ENCODE measurements at regions not wholly inside any gene's neighbourhood (a gene's known extent, or its start where the extent isn't known, plus 50 kb on each side); places are given as distances from the start of the nearest gene placed in this dataset.

GRCh38 chr1:50343323-50343722 lies 79.9 kb downstream of the DMRTA2 start:
- Histone ChIP-seq H3K27me3 (ENCODE audit: control insufficient read depth in 3 of 3, insufficient read depth in 3 of 3, low read length in 3 of 3) (peaks cover 18 to 30% (median 21%) of the 10 kb centered on the region in 3 donors), H3K9ac (ENCODE audit: low read depth in 1 of 3, low read length in 3 of 3) (no peak overlapping the region), H3K4me1 (ENCODE audit: control insufficient read depth in 3 of 3, insufficient read depth in 3 of 3, low read length in 3 of 3) (no peaks in the 10 kb centered on the region), H3K27ac (ENCODE audit: low read depth, low read length) (no peak overlapping the region), H3K36me3 (ENCODE audit: control insufficient read depth in 3 of 3, insufficient read depth in 3 of 3, low read length in 3 of 3) (no peaks in the 10 kb centered on the region), H3K9me3 (ENCODE audit: control insufficient read depth in 3 of 3, low read length in 3 of 3) (peaks cover 0 to 5% (median 4%) of the 10 kb centered on the region in 3 donors), H3K4me3 (ENCODE audit: low read length in 3 of 3) (no peak overlapping the region)

DNA sequence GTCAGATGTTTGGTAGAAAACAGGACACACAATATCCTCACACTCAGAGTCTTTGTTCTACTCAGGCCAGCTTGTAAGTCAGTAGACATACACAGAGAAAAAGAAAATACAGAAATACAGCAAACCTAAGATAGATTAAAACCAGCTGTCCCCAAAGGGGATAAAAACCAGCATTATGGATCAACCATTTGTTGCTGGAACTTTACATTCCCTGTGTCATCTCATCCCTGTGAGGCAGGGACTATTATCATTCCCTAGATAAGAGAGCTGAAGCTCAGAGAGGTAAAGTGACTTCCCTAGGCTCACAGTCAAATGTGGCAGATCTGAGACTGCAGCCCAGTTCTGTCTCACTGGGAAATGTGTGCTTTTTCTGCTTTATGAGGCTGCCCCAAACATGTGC lies 80.7 kb downstream of the DMRTA2 start:
- no peak overlapping the region for H3K27ac ChIP-seq (ENCODE audit: low read depth, low read length)
- H3K27me3 ChIP-seq (ENCODE audit: control insufficient read depth in 3 of 3, insufficient read depth in 3 of 3, low read length in 3 of 3) = peaks cover 18 to 30% (median 18%) of the 10 kb centered on the region in 3 donors
- no peaks in the 10 kb centered on the region for H3K36me3 ChIP-seq (ENCODE audit: control insufficient read depth in 3 of 3, insufficient read depth in 3 of 3, low read length in 3 of 3)
- H3K9me3 ChIP-seq (ENCODE audit: control insufficient read depth in 3 of 3, low read length in 3 of 3) = peaks cover 0 to 5% (median 4%) of the 10 kb centered on the region in 3 donors
- H3K9ac ChIP-seq (ENCODE audit: low read depth in 1 of 3, low read length in 3 of 3) = no peak overlapping the region
- H3K4me3 ChIP-seq (ENCODE audit: low read length in 3 of 3) = no peak overlapping the region
- no peaks in the 10 kb centered on the region for H3K4me1 ChIP-seq (ENCODE audit: control insufficient read depth in 3 of 3, insufficient read depth in 3 of 3, low read length in 3 of 3)

DNA sequence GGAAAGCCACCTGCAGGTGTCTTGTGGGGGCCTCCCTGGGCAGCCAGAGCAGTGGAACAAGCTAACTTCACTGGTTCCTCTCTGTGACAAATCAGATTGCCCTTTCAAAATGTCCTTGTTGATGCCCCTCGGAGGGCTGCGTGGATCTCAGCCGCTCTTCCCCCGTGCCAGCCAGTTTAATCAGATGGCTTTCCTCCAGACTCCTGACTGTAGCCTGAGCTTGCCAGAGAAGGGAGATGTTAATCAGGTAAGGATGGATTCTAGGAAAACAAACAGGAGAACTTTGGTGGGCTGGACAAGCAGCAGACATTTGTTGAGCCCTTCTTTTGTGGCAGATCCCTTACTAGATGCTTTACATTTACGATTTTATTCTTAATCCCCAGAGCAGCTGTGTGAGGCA lies 88.2 kb downstream of the DMRTA2 start:
- Histone ChIP-seq H3K4me1 (ENCODE audit: control insufficient read depth in 3 of 3, insufficient read depth in 3 of 3, low read length in 3 of 3) (peaks cover 9 to 10% (median 9%) of the 10 kb centered on the region in 3 donors), H3K36me3 (ENCODE audit: control insufficient read depth in 3 of 3, insufficient read depth in 3 of 3, low read length in 3 of 3) (no peaks in the 10 kb centered on the region), H3K9me3 (ENCODE audit: control insufficient read depth in 3 of 3, low read length in 3 of 3) (no peaks in the 10 kb centered on the region), H3K27me3 (ENCODE audit: control insufficient read depth in 3 of 3, insufficient read depth in 3 of 3, low read length in 3 of 3) (peaks cover 26 to 30% (median 29%) of the 10 kb centered on the region in 3 donors), H3K9ac (ENCODE audit: low read depth in 1 of 3, low read length in 3 of 3) (no peak overlapping the region), H3K4me3 (ENCODE audit: low read length in 3 of 3) (no peak overlapping the region), H3K27ac (ENCODE audit: low read depth, low read length) (no peak overlapping the region)

- Histone ChIP-seq H3K9ac (ENCODE audit: low read depth in 1 of 3, low read length in 3 of 3) (no peak overlapping the region), H3K4me1 (ENCODE audit: control insufficient read depth in 3 of 3, insufficient read depth in 3 of 3, low read length in 3 of 3) (peaks cover 9 to 10% (median 9%) of the 10 kb centered on the region in 3 donors), H3K4me3 (ENCODE audit: low read length in 3 of 3) (peak overlapping the region in 2 of 3 donors; percentile 45 to 61), H3K36me3 (ENCODE audit: control insufficient read depth in 3 of 3, insufficient read depth in 3 of 3, low read length in 3 of 3) (no peaks in the 10 kb centered on the region), H3K9me3 (ENCODE audit: control insufficient read depth in 3 of 3, low read length in 3 of 3) (no peaks in the 10 kb centered on the region), H3K27me3 (ENCODE audit: control insufficient read depth in 3 of 3, insufficient read depth in 3 of 3, low read length in 3 of 3) (peaks cover 26 to 31% (median 30%) of the 10 kb centered on the region in 3 donors), H3K27ac (ENCODE audit: low read depth, low read length) (no peak overlapping the region)
Observed at GRCh38 chr1:50333595-50333974, 89.7 kb downstream of the DMRTA2 start.

GRCh38 chr1:50332941-50333594 lies 90.2 kb downstream of the DMRTA2 start:
- no peaks in the 10 kb centered on the region for H3K9me3 ChIP-seq (ENCODE audit: control insufficient read depth in 3 of 3, low read length in 3 of 3)
- peak overlapping the region in 1 of 3 donors; percentile 8 for H3K9ac ChIP-seq (ENCODE audit: low read depth in 1 of 3, low read length in 3 of 3)
- peak overlapping the region; percentile 18 to 61 (median 45) for H3K4me3 ChIP-seq (ENCODE audit: low read length in 3 of 3)
- peaks cover 9 to 10% (median 9%) of the 10 kb centered on the region in 3 donors for H3K4me1 ChIP-seq (ENCODE audit: control insufficient read depth in 3 of 3, insufficient read depth in 3 of 3, low read length in 3 of 3)
- no peaks in the 10 kb centered on the region for H3K36me3 ChIP-seq (ENCODE audit: control insufficient read depth in 3 of 3, insufficient read depth in 3 of 3, low read length in 3 of 3)
- peaks cover 26 to 31% (median 30%) of the 10 kb centered on the region in 3 donors for H3K27me3 ChIP-seq (ENCODE audit: control insufficient read depth in 3 of 3, insufficient read depth in 3 of 3, low read length in 3 of 3)
- no peak overlapping the region for H3K27ac ChIP-seq (ENCODE audit: low read depth, low read length)

DNA sequence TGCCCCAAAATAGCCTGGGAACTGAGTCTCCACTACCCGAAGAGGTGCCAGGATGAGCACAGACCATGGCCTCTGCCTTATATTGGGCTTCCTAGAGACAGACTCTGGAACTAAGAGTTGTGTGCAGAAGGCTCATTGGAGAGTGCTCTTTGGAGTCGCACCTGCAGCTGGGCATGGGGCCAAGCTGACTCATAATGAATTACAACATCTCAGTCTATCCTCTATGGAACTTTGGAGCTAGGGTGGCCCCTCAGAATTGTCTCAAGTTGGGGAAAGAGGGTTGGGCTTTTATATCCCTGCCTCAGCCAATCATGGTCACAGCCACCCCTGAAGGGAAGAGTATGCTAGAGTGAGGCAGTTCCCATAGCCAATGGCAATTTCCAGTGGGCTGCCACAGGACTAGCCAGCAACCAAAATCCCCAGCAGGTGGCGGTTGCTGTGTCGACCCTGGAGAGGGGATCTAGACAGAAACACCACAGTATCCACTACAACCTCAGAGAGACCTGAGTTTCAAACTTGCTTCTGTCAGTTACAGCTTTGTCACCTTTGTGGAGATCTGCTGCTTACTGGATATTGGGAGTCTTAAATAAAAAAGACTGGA lies 93.8 kb downstream of the DMRTA2 start:
- no peaks in the 10 kb centered on the region for H3K9me3 ChIP-seq (ENCODE audit: control insufficient read depth in 3 of 3, low read length in 3 of 3)
- no peak overlapping the region for H3K4me3 ChIP-seq (ENCODE audit: low read length in 3 of 3)
- no peak overlapping the region for H3K9ac ChIP-seq (ENCODE audit: low read depth in 1 of 3, low read length in 3 of 3)
- no peak overlapping the region for H3K27ac ChIP-seq (ENCODE audit: low read depth, low read length)
- peaks cover 15 to 20% (median 20%) of the 10 kb centered on the region in 3 donors for H3K27me3 ChIP-seq (ENCODE audit: control insufficient read depth in 3 of 3, insufficient read depth in 3 of 3, low read length in 3 of 3)
- peaks cover 9 to 10% (median 9%) of the 10 kb centered on the region in 3 donors for H3K4me1 ChIP-seq (ENCODE audit: control insufficient read depth in 3 of 3, insufficient read depth in 3 of 3, low read length in 3 of 3)
- H3K36me3 ChIP-seq (ENCODE audit: control insufficient read depth in 3 of 3, insufficient read depth in 3 of 3, low read length in 3 of 3) = no peaks in the 10 kb centered on the region

DNA sequence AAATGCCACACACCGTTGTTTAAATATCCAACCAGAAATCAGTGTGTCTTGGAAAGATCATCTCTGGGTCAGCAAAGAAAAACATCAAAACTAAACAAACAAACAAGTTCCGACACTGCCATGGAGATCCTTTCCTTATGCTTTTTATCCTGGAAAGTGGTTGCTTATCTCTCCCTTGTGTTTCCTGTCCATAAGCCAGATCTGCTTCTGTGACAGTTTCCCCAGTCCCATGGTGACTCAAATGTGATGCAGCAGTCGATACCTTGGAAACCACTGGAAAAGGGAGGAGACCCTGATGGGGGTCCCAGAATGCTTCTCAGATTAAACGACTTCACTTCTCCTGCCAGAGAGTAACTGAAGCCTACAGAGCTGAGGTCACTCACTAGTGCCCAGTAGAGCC lies 94.7 kb downstream of the DMRTA2 start:
- Histone ChIP-seq H3K4me1 (ENCODE audit: control insufficient read depth in 3 of 3, insufficient read depth in 3 of 3, low read length in 3 of 3) (peaks cover 5 to 6% (median 6%) of the 10 kb centered on the region in 3 donors), H3K9me3 (ENCODE audit: control insufficient read depth in 3 of 3, low read length in 3 of 3) (no peaks in the 10 kb centered on the region), H3K4me3 (ENCODE audit: low read length in 3 of 3) (no peak overlapping the region), H3K36me3 (ENCODE audit: control insufficient read depth in 3 of 3, insufficient read depth in 3 of 3, low read length in 3 of 3) (no peaks in the 10 kb centered on the region), H3K9ac (ENCODE audit: low read depth in 1 of 3, low read length in 3 of 3) (no peak overlapping the region), H3K27ac (ENCODE audit: low read depth, low read length) (no peak overlapping the region), H3K27me3 (ENCODE audit: control insufficient read depth in 3 of 3, insufficient read depth in 3 of 3, low read length in 3 of 3) (peaks cover 6 to 11% (median 11%) of the 10 kb centered on the region in 3 donors)

- no peaks in the 10 kb centered on the region for H3K4me1 ChIP-seq (ENCODE audit: control insufficient read depth in 3 of 3, insufficient read depth in 3 of 3, low read length in 3 of 3)
- no peaks in the 10 kb centered on the region for H3K9me3 ChIP-seq (ENCODE audit: control insufficient read depth in 3 of 3, low read length in 3 of 3)
- H3K27me3 ChIP-seq (ENCODE audit: control insufficient read depth in 3 of 3, insufficient read depth in 3 of 3, low read length in 3 of 3) = peaks cover 0 to 5% (median 2%) of the 10 kb centered on the region in 3 donors
- no peak overlapping the region for H3K9ac ChIP-seq (ENCODE audit: low read depth in 1 of 3, low read length in 3 of 3)
- no peak overlapping the region for H3K27ac ChIP-seq (ENCODE audit: low read depth, low read length)
- no peaks in the 10 kb centered on the region for H3K36me3 ChIP-seq (ENCODE audit: control insufficient read depth in 3 of 3, insufficient read depth in 3 of 3, low read length in 3 of 3)
- H3K4me3 ChIP-seq (ENCODE audit: low read length in 3 of 3) = no peak overlapping the region
Observed at GRCh38 chr1:50326026-50326425, 97.2 kb downstream of the DMRTA2 start.

DNA sequence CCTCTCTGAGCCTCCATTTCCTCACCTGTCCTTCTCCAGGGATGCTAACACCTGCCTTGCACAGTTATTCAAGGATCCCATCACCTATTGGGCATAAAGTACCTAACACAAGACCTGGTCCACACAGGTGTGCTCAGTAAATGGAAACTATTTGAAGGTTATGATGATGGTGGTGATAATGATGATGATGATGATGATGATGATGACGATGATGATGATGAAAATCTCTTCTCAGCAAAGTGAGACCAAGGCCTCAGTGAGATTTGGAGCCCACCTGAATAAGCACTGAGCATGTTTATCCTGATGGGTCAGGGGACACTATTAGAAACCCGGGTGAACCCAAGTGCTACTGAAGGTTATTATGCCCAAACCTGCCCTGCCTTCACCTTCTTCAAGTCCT lies 100.7 kb downstream of the DMRTA2 start:
- H3K9ac ChIP-seq (ENCODE audit: low read depth in 1 of 3, low read length in 3 of 3) = no peak overlapping the region
- no peaks in the 10 kb centered on the region for H3K27me3 ChIP-seq (ENCODE audit: control insufficient read depth in 3 of 3, insufficient read depth in 3 of 3, low read length in 3 of 3)
- H3K36me3 ChIP-seq (ENCODE audit: control insufficient read depth in 3 of 3, insufficient read depth in 3 of 3, low read length in 3 of 3) = no peaks in the 10 kb centered on the region
- no peak overlapping the region for H3K4me3 ChIP-seq (ENCODE audit: low read length in 3 of 3)
- H3K9me3 ChIP-seq (ENCODE audit: control insufficient read depth in 3 of 3, low read length in 3 of 3) = no peaks in the 10 kb centered on the region
- H3K4me1 ChIP-seq (ENCODE audit: control insufficient read depth in 3 of 3, insufficient read depth in 3 of 3, low read length in 3 of 3) = no peaks in the 10 kb centered on the region
- no peak overlapping the region for H3K27ac ChIP-seq (ENCODE audit: low read depth, low read length)

GRCh38 chr1:50318428-50318827 lies 104.8 kb downstream of the DMRTA2 start:
- Histone ChIP-seq H3K9me3 (ENCODE audit: control insufficient read depth in 3 of 3, low read length in 3 of 3) (no peaks in the 10 kb centered on the region), H3K4me1 (ENCODE audit: control insufficient read depth in 3 of 3, insufficient read depth in 3 of 3, low read length in 3 of 3) (no peaks in the 10 kb centered on the region), H3K27me3 (ENCODE audit: control insufficient read depth in 3 of 3, insufficient read depth in 3 of 3, low read length in 3 of 3) (no peaks in the 10 kb centered on the region)

More at GRCh38 chr1:50318428-50318827, 104.8 kb downstream of the DMRTA2 start:
- Histone ChIP-seq H3K4me3 (ENCODE audit: low read length in 3 of 3) (no peak overlapping the region), H3K27ac (ENCODE audit: low read depth, low read length) (no peak overlapping the region), H3K36me3 (ENCODE audit: control insufficient read depth in 3 of 3, insufficient read depth in 3 of 3, low read length in 3 of 3) (no peaks in the 10 kb centered on the region), H3K9ac (ENCODE audit: low read depth in 1 of 3, low read length in 3 of 3) (no peak overlapping the region)

All from skeletal muscle tissue (tissue), 3 donors.